OCI-LY1 (cell line): ENCODE measurements at regions not wholly inside any gene's neighbourhood (a gene's known extent, or its start where the extent isn't known, plus 50 kb on each side); places are given as distances from the start of the nearest gene placed in this dataset.

ENCODE experiments used
- EZH2 ChIP-seq: fragments of 200-600 bp; sonication (generic), shearing (Covaris generic); IDR thresholded peaks from 2 replicates; pipeline ENCODE4 v1.8.0; 2017; ENCODE audit warnings: borderline replicate concordance, mixed run types, mild to moderate bottlenecking, antibody characterized with exemption, low read length, moderate library complexity, mixed read lengths
- TF ChIP-seq, protein P1 (sequence below): fragments of 200-600 bp; sonication (generic), shearing (Covaris generic); IDR thresholded peaks from 2 replicates; pipeline ENCODE4 v1.5.1; 2017; ENCODE audit warnings: mild to moderate bottlenecking, antibody characterized with exemption, low read length, moderate library complexity, mixed read lengths

DNA sequence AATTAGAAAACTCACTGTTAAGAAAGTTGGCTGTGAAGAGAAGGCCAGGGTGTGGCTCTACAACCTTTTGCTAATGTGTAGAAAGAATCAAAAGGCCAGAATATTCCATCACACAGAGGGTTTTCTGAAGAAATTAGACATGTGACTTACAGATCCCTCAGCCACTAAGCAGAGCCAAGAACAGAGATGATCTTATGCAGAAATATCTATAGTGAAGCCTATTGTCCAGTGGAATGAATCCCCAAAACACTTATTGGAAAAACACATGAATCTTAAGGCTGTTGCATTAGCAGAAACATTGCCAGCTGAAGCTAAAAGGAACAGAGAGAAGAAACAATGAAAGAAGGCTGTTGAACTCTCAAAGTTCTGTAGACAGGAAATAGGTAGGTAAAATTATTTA lies 979.2 kb downstream of the MRPL39 start:
- TF ChIP-seq, protein P1, sequence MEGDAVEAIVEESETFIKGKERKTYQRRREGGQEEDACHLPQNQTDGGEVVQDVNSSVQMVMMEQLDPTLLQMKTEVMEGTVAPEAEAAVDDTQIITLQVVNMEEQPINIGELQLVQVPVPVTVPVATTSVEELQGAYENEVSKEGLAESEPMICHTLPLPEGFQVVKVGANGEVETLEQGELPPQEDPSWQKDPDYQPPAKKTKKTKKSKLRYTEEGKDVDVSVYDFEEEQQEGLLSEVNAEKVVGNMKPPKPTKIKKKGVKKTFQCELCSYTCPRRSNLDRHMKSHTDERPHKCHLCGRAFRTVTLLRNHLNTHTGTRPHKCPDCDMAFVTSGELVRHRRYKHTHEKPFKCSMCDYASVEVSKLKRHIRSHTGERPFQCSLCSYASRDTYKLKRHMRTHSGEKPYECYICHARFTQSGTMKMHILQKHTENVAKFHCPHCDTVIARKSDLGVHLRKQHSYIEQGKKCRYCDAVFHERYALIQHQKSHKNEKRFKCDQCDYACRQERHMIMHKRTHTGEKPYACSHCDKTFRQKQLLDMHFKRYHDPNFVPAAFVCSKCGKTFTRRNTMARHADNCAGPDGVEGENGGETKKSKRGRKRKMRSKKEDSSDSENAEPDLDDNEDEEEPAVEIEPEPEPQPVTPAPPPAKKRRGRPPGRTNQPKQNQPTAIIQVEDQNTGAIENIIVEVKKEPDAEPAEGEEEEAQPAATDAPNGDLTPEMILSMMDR, result no peak
- no peak for TF ChIP-seq EZH2
